Kidney (tissue), 13 donors: ENCODE measurements at regions not wholly inside any gene's neighbourhood (a gene's known extent, or its start where the extent isn't known, plus 50 kb on each side); places are given as distances from the start of the nearest gene placed in this dataset.

Experiments
- DNase-seq, 5 donors: peaks; one replicate each; pipeline ENCODE4 v3.0.0-alpha.2; 2013 to 2020
- FAIRE-seq: peaks from 2 replicates; lab custom pipeline; 2012; peaks lifted over from hg19 to GRCh38; lab: Jason Lieb, UNC
- H3K27ac ChIP-seq, 2 donors: one replicate each; pipeline ENCODE4 v1.7.0; 2013; ENCODE audit warnings: low read depth in 2 of 2, low read length in 2 of 2, inconsistent platforms in 1 of 2
- H3K27me3 ChIP-seq: one replicate; pipeline ENCODE4 v1.7.1; 2013; ENCODE audit warnings: low read length, inconsistent platforms; ENCODE audit not compliant: control insufficient read depth, insufficient read depth
- H3K36me3 ChIP-seq, 3 donors: one replicate each; pipeline versions ENCODE4 v1.7.0 to v1.7.1; 2013; ENCODE audit warnings: low read length in 3 of 3, control low read depth in 1 of 3, inconsistent platforms in 1 of 3; ENCODE audit not compliant: insufficient read depth in 3 of 3, control insufficient read depth in 2 of 3
- H3K4me1 ChIP-seq, 3 donors: one replicate each; pipeline versions ENCODE4 v1.7.0 to v1.7.1; 2013; ENCODE audit warnings: low read length in 3 of 3, inconsistent platforms in 1 of 3, low read depth in 1 of 3; ENCODE audit not compliant: control insufficient read depth in 2 of 3, insufficient read depth in 2 of 3
- H3K4me3 ChIP-seq, 3 donors: one replicate each; pipeline versions ENCODE4 v1.7.0 to v1.8.1; 2013; ENCODE audit warnings: low read length in 3 of 3, control low read depth in 1 of 3, inconsistent platforms in 1 of 3
- H3K9ac ChIP-seq, 3 donors: one replicate each; pipeline versions ENCODE4 v1.7.0 to v1.7.1; 2013; ENCODE audit warnings: low read length in 3 of 3, control low read depth in 1 of 3, inconsistent platforms in 1 of 3
- H3K9me3 ChIP-seq, 3 donors: one replicate each; pipeline versions ENCODE4 v1.7.0 to v1.7.1; 2013; ENCODE audit warnings: low read length in 3 of 3, control low read depth in 1 of 3, inconsistent platforms in 1 of 3; ENCODE audit not compliant: control insufficient read depth in 2 of 3, insufficient read depth in 1 of 3
- CTCF ChIP-seq: IDR thresholded peaks from 3 replicates; pipeline ENCODE4 v1.5.1; 2012; ENCODE audit warnings: mild to moderate bottlenecking, moderate library complexity, borderline replicate concordance; ENCODE audit not compliant: insufficient read depth; ENCODE audit errors: extremely low read depth
- intact Hi-C: fragments of 100-400 bp; cut with DNase I; formaldehyde crosslinking; loops from one replicate; pipeline ENCODE4 v1.11.1; 2022
- donor health status: control.
- donor health status: control.
- donor health status: control.
- donor health status: control.
- donor health status: control.
- donor health status: DM: yes; HTN: yes; CAD: no.
- donor health status: Normal renal cell carcinoma (clear cell type).

- TF ChIP-seq CTCF = no peak
- no peak overlapping the region for H3K27ac ChIP-seq
- DNase-seq (no peak), FAIRE-seq (no peak)
- H3K4me3 ChIP-seq = no peak overlapping the region
- no peaks in the 10 kb centered on the region for H3K4me1 ChIP-seq
- intact Hi-C loops = no loop called here
- H3K27me3 ChIP-seq = no peaks in the 10 kb centered on the region
- no peaks in the 10 kb centered on the region for H3K9me3 ChIP-seq
- no peaks in the 10 kb centered on the region for H3K36me3 ChIP-seq
- H3K9ac ChIP-seq = no peak overlapping the region
Measured at GRCh38 chr14:89674240-89674639, 257.2 kb upstream of the FOXN3 start.

- H3K27ac ChIP-seq = no peak overlapping the region
- H3K9me3 ChIP-seq = no peaks in the 10 kb centered on the region
- no peak overlapping the region for H3K4me3 ChIP-seq
- no peaks in the 10 kb centered on the region for H3K36me3 ChIP-seq
- intact Hi-C loops = no loop called here
- no peak for TF ChIP-seq CTCF
- FAIRE-seq (no peak), DNase-seq (no peak)
- no peaks in the 10 kb centered on the region for H3K4me1 ChIP-seq
- no peaks in the 10 kb centered on the region for H3K27me3 ChIP-seq
- H3K9ac ChIP-seq = no peak overlapping the region
Measured at GRCh38 chr14:89673512-89674225, 256.6 kb upstream of the FOXN3 start.

- H3K36me3 ChIP-seq = no peaks in the 10 kb centered on the region
- FAIRE-seq (no peak), DNase-seq (peak in 2 of 5 donors; percentile 7 to 30)
- H3K4me3 ChIP-seq = no peak overlapping the region
- no peaks in the 10 kb centered on the region for H3K4me1 ChIP-seq
- TF ChIP-seq CTCF = no peak
- no peak overlapping the region for H3K9ac ChIP-seq
- intact Hi-C loops = no loop called here
- no peak overlapping the region for H3K27ac ChIP-seq
- H3K9me3 ChIP-seq = no peaks in the 10 kb centered on the region
- H3K27me3 ChIP-seq = no peaks in the 10 kb centered on the region
Measured at GRCh38 chr14:89672636-89673511, 255.8 kb upstream of the FOXN3 start.
